Lung (tissue), 11 donors: ENCODE measurements at regions not wholly inside any gene's neighbourhood (a gene's known extent, or its start where the extent isn't known, plus 50 kb on each side); places are given as distances from the start of the nearest gene placed in this dataset.

Source experiments
- ATAC-seq: fragments of 200-7000 bp; cut with Tn5 transposase; one replicate; pipeline ENCODE4 v1.9.1; 2020; ENCODE audit warnings: moderate number of reproducible peaks; ENCODE audit not compliant: insufficient read depth, low FRiP score
- DNase-seq, 3 donors: peaks; one replicate each; pipeline ENCODE4 v3.0.0-alpha.2; 2013 to 2017
- H3K27ac ChIP-seq, 2 donors: one replicate each; pipeline ENCODE4 v1.5.1; 2013; ENCODE audit warnings: mild to moderate bottlenecking in 2 of 2, moderate library complexity in 2 of 2, control low read depth in 1 of 2, inconsistent platforms in 1 of 2, low read depth in 1 of 2, low read length in 1 of 2
- H3K27me3 ChIP-seq, 3 donors: one replicate each; pipeline ENCODE4 v1.5.1; 2013; ENCODE audit warnings: low read length in 2 of 3; ENCODE audit not compliant: control insufficient read depth in 3 of 3, insufficient read depth in 3 of 3
- H3K36me3 ChIP-seq, 4 donors: one replicate each; pipeline ENCODE4 v1.5.1; 2013; ENCODE audit warnings: low read length in 4 of 4, mild to moderate bottlenecking in 1 of 4, moderate library complexity in 1 of 4; ENCODE audit not compliant: control insufficient read depth in 4 of 4, insufficient read depth in 4 of 4
- H3K4me1 ChIP-seq, 5 donors: one replicate each; pipeline ENCODE4 v1.5.1; 2013; ENCODE audit warnings: low read length in 5 of 5, mild to moderate bottlenecking in 2 of 5, moderate library complexity in 1 of 5; ENCODE audit not compliant: control insufficient read depth in 5 of 5, insufficient read depth in 5 of 5
- H3K4me3 ChIP-seq: one replicate; pipeline ENCODE4 v1.5.1; 2013; ENCODE audit warnings: mild to moderate bottlenecking, control low read depth, moderate library complexity
- H3K9ac ChIP-seq, 2 donors: one replicate each; pipeline ENCODE4 v1.5.1; 2013; ENCODE audit warnings: low read length in 2 of 2, control low read depth in 1 of 2; ENCODE audit not compliant: insufficient read depth in 1 of 2
- H3K9me3 ChIP-seq, 4 donors: one replicate each; pipeline ENCODE4 v1.5.1; 2013; ENCODE audit warnings: low read length in 3 of 4, mild to moderate bottlenecking in 1 of 4, moderate library complexity in 1 of 4; ENCODE audit not compliant: control insufficient read depth in 4 of 4, insufficient read depth in 3 of 4
- CTCF ChIP-seq: IDR thresholded peaks from 2 replicates; pipeline ENCODE4 v1.5.1; 2012; ENCODE audit warnings: mild to moderate bottlenecking; ENCODE audit errors: control extremely low read depth, extremely low read depth
- WGBS, 2 donors: extraction: QIAGEN DNeasy Blood & Tissue Kit; methylation state at CpG; one replicate each; pipeline ENCODE4 v1.1.7; 2013; 5-methylcytosine and 5-hydroxymethylcytosine counted together
- donor health status: control.
- donor health status: control.
- donor health status: Bipolar disorder and iron deficiency.
- donor health status: healthy.
- donor health status: DM: yes; HTN: yes; CAD: no.

DNA sequence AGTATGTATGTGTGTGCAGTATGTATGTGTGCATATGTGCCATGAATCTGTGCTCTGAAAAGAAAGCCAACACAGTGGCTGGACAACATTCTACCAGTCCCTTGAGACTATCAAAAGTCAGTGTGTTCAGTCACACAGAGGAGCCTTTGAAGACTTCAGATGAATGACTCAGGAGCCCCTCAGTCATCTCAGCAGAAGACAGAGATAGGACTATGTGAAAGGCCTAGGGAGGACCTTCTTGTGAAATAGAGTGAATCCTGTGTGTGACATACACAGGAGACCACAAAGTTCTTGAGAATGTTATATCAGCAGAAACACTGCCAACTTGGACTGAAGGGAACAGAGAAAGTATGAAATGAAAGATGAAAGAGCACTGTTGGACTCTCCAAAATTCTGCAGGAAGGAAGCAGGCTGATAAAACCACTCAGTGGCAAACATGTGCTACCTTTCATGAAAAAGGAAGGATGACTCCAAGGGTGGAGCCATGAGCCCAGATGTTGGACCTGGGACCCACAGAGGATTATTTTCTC lies 108.4 kb downstream of the METRNL start:
- H3K9ac ChIP-seq = no peak overlapping the region
- no peaks in the 10 kb centered on the region for H3K36me3 ChIP-seq
- no peak for TF ChIP-seq CTCF
- H3K27ac ChIP-seq = no peak overlapping the region
- H3K9me3 ChIP-seq = peaks cover 0 to 4% (median under 1%) of the 10 kb centered on the region in 4 donors
- no peak for ATAC-seq
- peaks cover 0 to 51% (median 27%) of the 10 kb centered on the region in 5 donors for H3K4me1 ChIP-seq
- H3K4me3 ChIP-seq = no peak overlapping the region
- DNase-seq = no peak
- no peaks in the 10 kb centered on the region for H3K27me3 ChIP-seq

DNA sequence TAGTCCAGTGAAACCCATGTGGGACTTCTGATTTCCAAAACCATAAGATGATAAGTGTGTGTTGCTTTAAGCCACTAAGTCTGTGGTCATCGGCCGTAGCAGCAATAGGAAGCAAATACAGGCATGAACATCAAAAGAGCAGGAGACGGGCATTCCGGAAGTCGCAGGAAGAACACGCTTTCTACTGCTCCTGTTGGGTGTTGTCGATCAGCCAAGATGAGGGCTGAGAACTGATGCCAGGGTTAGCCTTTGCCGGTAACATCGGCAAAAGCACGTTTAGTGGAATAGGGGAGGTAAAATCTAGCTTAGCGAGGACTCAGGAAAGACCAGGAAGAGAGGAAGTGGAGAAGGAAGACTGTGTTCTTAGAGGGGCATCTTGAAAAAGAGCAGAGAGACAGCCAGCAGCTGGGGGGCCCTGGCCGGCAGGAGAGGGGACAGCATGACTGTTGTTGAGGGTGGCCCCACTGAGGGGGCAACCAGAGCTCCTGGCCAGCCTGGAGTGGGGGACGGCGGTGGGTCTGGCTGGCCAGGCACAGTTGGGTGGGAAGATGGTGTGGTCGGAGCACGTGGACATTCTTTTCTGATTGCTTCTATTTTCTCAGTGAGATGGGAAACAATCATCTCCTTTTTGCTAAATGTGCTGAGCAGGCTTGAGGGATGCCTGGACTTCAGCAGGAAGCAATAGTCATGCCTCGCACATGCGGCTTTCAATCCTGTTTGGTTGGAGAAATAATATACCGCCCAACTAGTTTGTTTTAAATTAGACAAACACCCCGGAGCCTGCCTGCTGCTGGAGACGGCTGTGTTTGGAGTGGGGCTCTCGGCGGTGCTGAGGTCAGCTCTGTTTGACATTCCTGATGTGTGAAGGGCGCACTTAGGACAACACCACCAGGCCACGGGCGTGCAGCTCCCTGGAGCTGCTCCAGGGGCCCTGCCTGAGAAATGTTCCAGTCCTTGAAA lies 109.9 kb downstream of the METRNL start:
- peaks cover 0 to 38% (median 15%) of the 10 kb centered on the region in 5 donors for H3K4me1 ChIP-seq
- H3K27me3 ChIP-seq = no peaks in the 10 kb centered on the region
- peaks cover 0 to 4% (median under 1%) of the 10 kb centered on the region in 4 donors for H3K9me3 ChIP-seq
- DNase-seq (peak; percentile 83 to 90 (median 88)), ATAC-seq (peak; percentile 28)
- no peak for TF ChIP-seq CTCF
- H3K9ac ChIP-seq = peak overlapping the region in 1 of 2 donors; percentile 38
- H3K27ac ChIP-seq = peak overlapping the region in 1 of 2 donors; percentile 74
- no peak overlapping the region for H3K4me3 ChIP-seq
- 56 to 80% methylated on average over 26 of the region's 26 CpGs for WGBS, 2 donors
- no peaks in the 10 kb centered on the region for H3K36me3 ChIP-seq

DNA sequence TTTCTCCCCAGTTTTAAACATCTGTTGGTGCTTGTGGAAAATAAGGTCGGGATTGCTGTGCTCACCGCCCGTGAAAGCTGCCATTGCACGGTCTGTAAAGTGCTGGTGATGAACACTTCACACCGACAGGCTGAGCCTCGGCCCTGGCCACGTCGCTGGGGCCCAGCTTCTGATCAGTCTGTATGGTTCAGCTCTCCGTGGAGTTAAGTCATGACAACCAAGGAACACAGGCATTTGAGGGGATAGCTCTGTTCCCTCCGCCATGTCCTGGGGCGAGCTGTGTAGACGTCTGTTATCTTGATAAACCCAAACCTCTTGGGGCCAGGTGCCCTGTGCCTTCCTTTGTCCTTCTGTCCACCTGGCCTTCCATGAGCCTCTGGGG lies 110.6 kb downstream of the METRNL start:
- WGBS, 2 donors = 67 to 83% methylated on average over 12 of the region's 12 CpGs
- no peaks in the 10 kb centered on the region for H3K36me3 ChIP-seq
- peaks cover 0 to 38% (median 15%) of the 10 kb centered on the region in 5 donors for H3K4me1 ChIP-seq
- H3K27me3 ChIP-seq = no peaks in the 10 kb centered on the region
- peak overlapping the region in 1 of 2 donors; percentile 60 for H3K27ac ChIP-seq
- TF ChIP-seq CTCF = no peak
- peaks cover 0 to 4% (median under 1%) of the 10 kb centered on the region in 4 donors for H3K9me3 ChIP-seq
- no peak overlapping the region for H3K4me3 ChIP-seq
- H3K9ac ChIP-seq = peak overlapping the region in 1 of 2 donors; percentile 38
- no peak for DNase-seq
- no peak for ATAC-seq
